ENCODE measurements at regions not wholly inside any gene's neighbourhood (a gene's known extent, or its start where the extent isn't known, plus 50 kb on each side); places are given as distances from the start of the nearest gene placed in this dataset.

DNA sequence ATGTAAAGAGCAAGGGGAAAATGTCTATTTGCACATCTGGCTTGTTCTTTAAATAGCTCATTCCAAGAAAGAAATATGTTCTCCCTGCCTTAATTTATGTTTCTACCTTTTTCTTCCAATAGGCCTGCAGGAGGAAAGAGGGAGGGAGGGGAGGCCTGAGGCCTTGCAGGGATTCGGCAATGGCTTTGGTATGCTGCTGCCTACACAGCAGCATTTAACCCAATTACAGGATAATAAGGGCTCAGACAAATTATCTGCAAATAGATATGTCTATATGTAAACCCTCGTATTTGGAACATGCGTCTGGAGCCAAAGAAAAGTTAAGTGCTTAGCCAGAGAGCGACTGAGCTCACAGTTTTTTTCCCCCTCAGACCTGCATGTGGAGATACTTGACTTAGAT lies 277.2 kb downstream of the CDC5L start:
- no peak for DNase-seq

DNA sequence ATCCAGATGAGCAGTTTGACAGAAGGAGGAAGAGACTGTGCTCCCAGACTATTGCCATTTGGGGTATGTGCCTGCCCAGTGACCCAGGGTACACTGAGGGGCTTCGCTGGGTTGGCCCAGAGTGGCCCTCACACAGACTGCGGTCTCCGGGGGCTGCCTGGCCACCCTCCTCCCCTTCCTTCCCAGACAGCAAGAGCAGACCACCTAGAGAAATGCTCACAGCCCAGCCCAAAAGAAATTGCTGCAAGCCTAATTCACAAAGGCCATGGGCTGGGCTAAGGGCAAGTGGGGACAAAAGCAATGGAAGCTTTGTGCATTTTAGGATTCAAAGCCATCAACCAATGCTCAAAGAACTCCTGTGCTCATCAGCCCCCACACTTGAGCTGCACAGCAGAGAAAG lies 277.6 kb downstream of the CDC5L start:
- no peak for DNase-seq

- no peak for DNase-seq
Measured at GRCh38 chr6:44665683-44666082, 278.2 kb downstream of the CDC5L start.

- no peak for DNase-seq
Measured at GRCh38 chr6:44666324-44666723, 278.8 kb downstream of the CDC5L start.

GRCh38 chr6:44667226-44667625 lies 279.7 kb downstream of the CDC5L start:
- DNase-seq: no peak

- DNase-seq: peak; percentile 63
Measured at GRCh38 chr6:44667668-44668390, 280.3 kb downstream of the CDC5L start.

DNA sequence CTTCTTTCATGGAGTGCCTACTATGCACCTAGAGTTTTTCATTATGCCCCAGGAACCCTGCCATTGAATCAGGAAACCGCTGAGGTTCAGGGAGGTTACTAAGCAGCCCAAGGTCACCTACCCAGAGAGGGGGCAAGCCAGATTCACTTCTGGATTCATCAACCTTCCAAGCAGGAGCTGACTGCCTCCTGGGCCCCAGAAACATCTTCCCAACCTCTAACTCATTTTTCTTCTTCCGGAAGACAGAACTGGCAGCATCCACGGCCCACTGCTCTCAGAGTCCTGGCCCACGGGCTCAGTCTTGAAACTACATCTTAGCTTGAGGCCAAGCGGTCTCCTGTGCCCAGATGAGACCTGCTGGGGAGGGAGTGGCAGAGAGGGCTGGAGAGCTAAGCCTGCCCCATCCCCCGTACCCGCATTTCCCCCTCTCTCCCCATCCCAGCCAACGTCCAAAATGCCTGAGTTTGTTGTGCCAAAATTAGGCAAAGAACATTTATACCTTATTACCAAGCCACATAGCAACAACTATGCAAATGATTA lies 281.0 kb downstream of the CDC5L start:
- no peak for DNase-seq

DNA sequence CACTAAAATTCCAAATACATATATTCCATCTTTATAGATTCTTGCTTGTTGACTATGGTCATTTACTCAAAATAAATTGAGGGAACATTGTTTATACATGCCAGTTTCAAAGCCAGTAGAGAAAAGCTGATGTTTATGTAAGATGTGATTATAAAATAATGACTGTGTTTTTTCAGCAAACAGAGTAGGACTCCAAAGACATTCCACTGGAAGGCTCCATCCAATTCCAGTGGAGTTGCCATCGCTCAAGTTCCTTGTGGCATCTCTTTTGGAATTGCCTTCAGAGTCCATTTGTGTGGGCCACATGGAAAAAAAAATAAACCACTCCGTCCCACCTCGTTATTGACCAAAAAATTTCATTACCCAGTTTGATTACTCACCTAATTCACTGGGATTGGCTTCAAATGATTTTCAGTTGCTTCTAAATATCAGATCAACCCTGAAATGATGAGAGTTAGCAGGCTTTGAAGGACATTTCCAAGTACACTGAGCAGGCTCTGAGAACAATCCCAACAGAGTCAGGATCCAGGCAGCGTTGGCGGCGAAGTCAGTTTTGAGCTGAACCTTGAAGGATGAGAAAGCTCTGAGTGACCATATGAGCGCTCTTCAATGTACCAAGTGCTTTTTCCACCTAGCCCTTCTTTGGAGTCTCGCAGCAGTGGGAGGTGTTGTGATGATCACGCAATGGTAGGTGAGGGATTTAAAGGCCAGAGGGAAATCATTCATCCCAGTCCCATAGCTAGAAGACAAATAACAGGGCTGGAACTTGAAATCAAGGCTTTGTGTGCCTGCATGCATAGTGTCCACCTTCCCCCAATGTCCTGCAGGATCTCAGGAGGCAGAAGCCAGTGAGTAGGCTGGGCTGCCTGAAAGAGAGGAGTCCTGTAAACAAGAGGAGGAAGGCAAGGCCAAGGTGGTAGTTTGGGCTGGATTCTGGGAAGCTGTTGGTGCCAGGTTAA lies 281.7 kb downstream of the CDC5L start:
- no peak for DNase-seq

- no peak for DNase-seq
Measured at GRCh38 chr6:44670146-44670545, 282.6 kb downstream of the CDC5L start.

- DNase-seq: no peak
Measured at GRCh38 chr6:44671333-44671732, 283.8 kb downstream of the CDC5L start.

GRCh38 chr6:44672086-44672485 lies 284.6 kb downstream of the CDC5L start:
- DNase-seq: no peak

GRCh38 chr6:44672841-44673240 lies 285.3 kb downstream of the CDC5L start:
- no peak for DNase-seq

DNA sequence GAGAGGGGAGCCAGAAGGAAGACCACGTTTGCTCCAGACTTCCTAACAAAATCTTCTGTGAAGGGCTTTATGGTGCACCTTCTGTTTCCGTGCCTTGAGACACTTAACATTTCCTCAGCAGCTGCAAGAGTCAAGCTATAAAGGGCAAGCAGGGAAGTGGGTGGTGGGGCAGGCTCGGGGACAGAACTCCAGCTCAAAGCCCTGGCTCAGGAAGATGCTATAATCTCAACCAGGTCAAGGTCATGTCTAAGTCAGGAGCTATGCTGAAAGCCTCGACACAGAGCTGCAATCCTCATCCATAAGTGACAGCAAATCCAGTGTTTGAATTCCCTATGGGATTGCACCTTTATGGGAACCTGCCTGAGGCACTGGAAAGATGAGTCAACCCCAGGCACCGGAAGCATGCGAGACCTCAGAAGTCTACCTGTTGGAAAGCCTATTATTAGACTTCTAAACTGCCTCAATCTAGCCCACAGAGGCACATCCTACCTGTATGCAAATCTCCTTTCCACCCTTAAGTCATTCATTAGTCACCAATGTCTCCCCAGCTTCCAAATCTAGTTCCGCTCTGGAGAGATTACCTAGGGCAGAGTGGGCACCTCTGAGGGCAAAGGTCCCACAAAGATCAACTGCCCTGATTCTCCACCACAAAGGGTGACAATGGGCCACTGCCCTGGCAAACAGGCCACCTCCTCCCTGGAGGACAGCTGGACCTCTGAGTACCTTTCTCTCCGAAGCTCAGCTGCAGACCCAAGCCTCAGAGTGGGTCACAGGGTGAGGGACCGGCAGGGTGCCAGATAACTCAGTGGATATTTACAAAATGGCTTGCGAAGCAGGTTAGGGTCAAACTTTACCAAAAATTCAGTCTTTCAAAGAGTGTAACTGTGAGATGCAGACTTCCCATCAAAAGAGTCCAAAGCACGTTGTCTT lies 287.0 kb downstream of the CDC5L start:
- DNase-seq: no peak

DNA sequence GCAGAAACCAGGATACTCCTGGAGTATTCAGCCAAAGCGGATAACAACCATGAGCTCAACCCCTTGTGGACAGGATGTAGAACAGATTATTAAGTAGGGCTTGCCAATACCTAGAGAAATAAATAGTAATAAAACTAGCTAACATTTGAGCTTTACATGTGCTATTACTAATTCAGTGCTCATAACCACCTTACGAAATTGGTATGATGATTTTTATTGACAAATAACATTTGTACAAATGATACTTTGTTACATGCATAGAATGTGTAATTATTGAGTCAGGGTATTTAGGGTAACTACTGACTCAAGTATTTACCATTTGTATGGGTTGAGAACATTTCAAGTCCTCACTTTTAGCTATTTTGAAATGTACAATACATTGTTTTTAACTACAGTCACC lies 287.9 kb downstream of the CDC5L start:
- no peak for DNase-seq

DNA sequence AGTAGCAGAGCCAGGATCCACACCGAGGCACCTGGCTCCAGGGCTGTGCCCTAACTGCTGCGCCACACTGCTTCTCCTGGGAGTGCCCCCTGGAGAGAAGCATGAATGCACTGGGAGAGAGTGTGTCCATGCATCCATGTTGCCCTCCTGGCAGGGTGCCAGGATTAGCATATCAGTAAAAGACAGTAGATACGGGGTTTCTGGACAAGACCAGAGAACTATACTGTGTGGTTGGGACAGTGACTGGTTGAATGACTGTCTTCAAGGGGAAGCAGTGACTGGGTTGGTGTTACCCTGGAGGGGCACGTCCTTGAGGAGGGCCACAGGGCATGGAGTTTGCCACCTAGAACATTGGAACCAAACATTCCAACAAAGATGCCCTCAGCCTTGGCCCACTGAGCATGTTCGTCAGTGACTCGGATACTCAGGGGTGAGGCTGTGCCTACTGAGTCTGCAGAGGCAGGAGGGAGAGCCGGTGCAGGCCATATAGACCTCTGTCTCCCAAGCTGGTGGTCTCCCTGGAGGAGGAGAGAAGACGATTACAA lies 288.8 kb downstream of the CDC5L start:
- DNase-seq: peak; percentile 19

GRCh38 chr6:44676826-44677433 lies 289.4 kb downstream of the CDC5L start:
- no peak for DNase-seq

GRCh38 chr6:44678252-44678935 lies 290.9 kb downstream of the CDC5L start:
- no peak for DNase-seq

DNA sequence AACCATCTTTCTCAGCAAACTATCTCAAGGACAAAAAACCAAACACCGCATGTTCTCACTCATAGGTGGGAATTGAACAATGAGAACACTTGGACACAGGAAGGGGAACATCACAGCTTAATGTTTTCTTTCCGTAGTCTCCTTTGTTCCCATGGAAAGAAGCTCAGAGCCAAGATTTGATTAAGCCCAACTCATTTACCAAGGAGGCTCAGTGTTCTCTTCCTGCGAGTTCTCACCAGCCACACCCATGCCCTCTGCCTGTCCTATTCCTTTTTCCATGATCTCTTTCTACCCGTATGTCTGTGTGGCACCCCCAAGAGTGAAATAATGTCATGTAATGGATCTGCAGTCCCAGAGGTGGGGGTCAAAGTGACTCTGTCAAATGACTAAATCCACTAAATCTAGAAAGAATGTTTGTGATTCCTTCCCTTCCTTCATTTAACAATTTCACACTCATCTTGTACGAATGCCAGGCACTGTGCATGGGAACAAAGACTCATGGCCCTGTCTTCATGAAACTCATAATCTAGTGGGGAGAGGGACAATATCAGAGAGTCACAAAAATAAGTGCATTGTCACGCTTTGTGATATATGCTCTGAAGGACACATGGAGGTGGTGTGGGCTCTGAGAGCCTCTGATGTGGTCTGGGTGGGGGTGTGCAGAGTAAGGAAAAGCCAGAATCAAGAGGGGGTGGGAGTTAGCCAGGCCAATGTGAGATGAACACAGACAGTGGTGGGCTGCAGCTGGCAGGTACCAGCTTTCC lies 292.1 kb downstream of the CDC5L start:
- DNase-seq: no peak

- DNase-seq: no peak
Measured at GRCh38 chr6:44680202-44680720, 292.8 kb downstream of the CDC5L start.

DNA sequence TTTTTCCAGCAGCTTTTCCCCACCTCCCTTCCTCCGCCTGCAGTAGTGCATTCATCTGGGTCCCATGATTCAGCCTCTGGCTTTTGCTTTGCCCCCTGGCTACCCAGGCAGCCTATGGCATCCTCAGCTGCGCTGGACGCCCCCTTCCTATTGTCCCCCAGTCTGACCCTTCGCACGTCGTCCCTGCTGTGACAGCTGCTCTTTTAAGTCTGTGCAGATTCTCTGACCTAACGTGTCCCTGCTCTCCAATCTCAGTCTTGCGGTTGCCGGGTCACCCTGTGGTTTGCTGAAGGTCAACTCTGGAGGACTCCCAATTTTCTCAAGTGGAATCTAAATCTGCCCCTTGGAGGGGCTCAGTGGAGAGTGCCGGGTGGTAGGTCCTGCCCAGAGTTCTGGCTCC lies 294.3 kb downstream of the CDC5L start:
- no peak for DNase-seq

Measured in hematopoietic multipotent progenitor cell treated with erythropoietin and hydrocortisone succinate and interleukin-3 and kit ligand, for 6 days (in vitro differentiated cells).